Fibroblast of lung (primary cell): ENCODE measurements at regions not wholly inside any gene's neighbourhood (a gene's known extent, or its start where the extent isn't known, plus 50 kb on each side); places are given as distances from the start of the nearest gene placed in this dataset.
"Not testable (repeated sequence)": the region's sequence is repeated elsewhere in the genome, so short reads cannot be mapped to it uniquely, and the experiment has no call there.

Experiments
- DNase-seq, 2 donors: peaks; one replicate each; pipeline versions ENCODE4 v3.0.0 to v3.0.0-alpha.2; 2010; ENCODE audit warnings: low read depth in 2 of 2
- H2AFZ ChIP-seq: 2 replicates; pipeline ENCODE4 v1.5.1; 2012; ENCODE audit warnings: low read length, control low read depth, inconsistent platforms
- H3K27ac ChIP-seq: 2 replicates; pipeline ENCODE4 v1.5.1; 2011; ENCODE audit warnings: low read length, control low read depth; ENCODE audit not compliant: insufficient read depth
- H3K27me3 ChIP-seq: 2 replicates; pipeline ENCODE4 v1.5.1; 2011; ENCODE audit warnings: mild to moderate bottlenecking, low read length; ENCODE audit not compliant: control insufficient read depth, insufficient read depth
- H3K36me3 ChIP-seq: 2 replicates; pipeline ENCODE4 v1.5.1; 2011; ENCODE audit warnings: low read length; ENCODE audit not compliant: control insufficient read depth, insufficient read depth
- H3K4me1 ChIP-seq: 2 replicates; pipeline ENCODE4 v1.5.1; 2011; ENCODE audit warnings: low read length; ENCODE audit not compliant: control insufficient read depth, insufficient read depth; ENCODE audit errors: extremely low read depth
- H3K4me2 ChIP-seq: 2 replicates; pipeline ENCODE4 v1.5.1; 2011; ENCODE audit warnings: low read length, control low read depth; ENCODE audit not compliant: insufficient read depth; ENCODE audit errors: extremely low read depth
- H3K4me3 ChIP-seq, 4 experiments: fragments of 200-600 bp in 1 of 4; sonication (generic) in 1 of 4; replicated peaks in 1 of 4; 2 replicates each; pipeline ENCODE4 v1.5.1; 2011 to 2016; ENCODE audit warnings: low read length in 4 of 4, low read depth in 3 of 4, mild to moderate bottlenecking in 3 of 4, control low read depth in 2 of 4, inconsistent platforms in 1 of 4, mixed read lengths in 1 of 4; ENCODE audit not compliant: insufficient read depth in 1 of 4; ENCODE audit errors: control extremely low read depth in 1 of 4
- H3K79me2 ChIP-seq: 2 replicates; pipeline ENCODE4 v1.5.1; 2012; ENCODE audit warnings: mild to moderate bottlenecking, low read length, inconsistent platforms; ENCODE audit not compliant: control insufficient read depth, insufficient read depth
- H3K9ac ChIP-seq: 2 replicates; pipeline ENCODE4 v1.5.1; 2011; ENCODE audit warnings: mild to moderate bottlenecking, low read length, control low read depth; ENCODE audit not compliant: insufficient read depth
- H3K9me3 ChIP-seq: 2 replicates; pipeline ENCODE4 v1.5.1; 2012; ENCODE audit warnings: low read depth, low read length; ENCODE audit not compliant: control insufficient read depth, insufficient read depth
- H4K20me1 ChIP-seq: 2 replicates; pipeline ENCODE4 v1.5.1; 2011; ENCODE audit warnings: low read length; ENCODE audit not compliant: control insufficient read depth, insufficient read depth; ENCODE audit errors: extremely low read depth
- EZH2 ChIP-seq: IDR thresholded peaks from 2 replicates; pipeline ENCODE4 v1.5.1; 2012; ENCODE audit warnings: low read length, control low read depth, mild to moderate bottlenecking; ENCODE audit errors: missing control alignments
- TF ChIP-seq, protein P1 (sequence below), 2 donors: IDR thresholded peaks in 1 of 2; conservative IDR thresholded peaks in 1 of 2; 1 replicate in 1 of 2; 2 replicates in 1 of 2; pipeline ENCODE4 v1.5.1; 2011 to 2012; ENCODE audit warnings: low read length in 2 of 2, control low read depth in 1 of 2, inconsistent platforms in 1 of 2, low read depth in 1 of 2, mild to moderate bottlenecking in 1 of 2

DNA sequence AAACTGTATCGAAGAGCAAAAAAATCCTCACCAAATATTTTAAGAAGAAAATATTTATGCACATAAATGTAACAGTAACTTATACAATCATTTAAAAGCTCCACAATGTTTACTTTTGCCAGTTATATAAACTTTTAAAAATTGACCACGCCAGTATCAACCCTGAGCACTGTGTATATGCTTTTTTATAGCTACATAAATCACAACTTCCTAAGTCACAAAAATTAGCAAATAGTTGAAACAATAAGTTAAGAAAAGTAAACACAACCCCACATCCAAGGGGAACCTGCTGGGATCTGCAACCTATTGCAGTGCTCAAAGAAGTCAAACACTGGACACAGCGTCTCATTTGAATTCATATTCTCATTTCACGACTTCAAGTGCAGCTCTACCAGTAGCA is 89.8 kb upstream of the DST start:
- H3K79me2 ChIP-seq: peaks cover 69% of the 10 kb centered on the region
- H3K9ac ChIP-seq: no peak overlapping the region
- TF ChIP-seq EZH2: no peak
- TF ChIP-seq, protein P1, sequence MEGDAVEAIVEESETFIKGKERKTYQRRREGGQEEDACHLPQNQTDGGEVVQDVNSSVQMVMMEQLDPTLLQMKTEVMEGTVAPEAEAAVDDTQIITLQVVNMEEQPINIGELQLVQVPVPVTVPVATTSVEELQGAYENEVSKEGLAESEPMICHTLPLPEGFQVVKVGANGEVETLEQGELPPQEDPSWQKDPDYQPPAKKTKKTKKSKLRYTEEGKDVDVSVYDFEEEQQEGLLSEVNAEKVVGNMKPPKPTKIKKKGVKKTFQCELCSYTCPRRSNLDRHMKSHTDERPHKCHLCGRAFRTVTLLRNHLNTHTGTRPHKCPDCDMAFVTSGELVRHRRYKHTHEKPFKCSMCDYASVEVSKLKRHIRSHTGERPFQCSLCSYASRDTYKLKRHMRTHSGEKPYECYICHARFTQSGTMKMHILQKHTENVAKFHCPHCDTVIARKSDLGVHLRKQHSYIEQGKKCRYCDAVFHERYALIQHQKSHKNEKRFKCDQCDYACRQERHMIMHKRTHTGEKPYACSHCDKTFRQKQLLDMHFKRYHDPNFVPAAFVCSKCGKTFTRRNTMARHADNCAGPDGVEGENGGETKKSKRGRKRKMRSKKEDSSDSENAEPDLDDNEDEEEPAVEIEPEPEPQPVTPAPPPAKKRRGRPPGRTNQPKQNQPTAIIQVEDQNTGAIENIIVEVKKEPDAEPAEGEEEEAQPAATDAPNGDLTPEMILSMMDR (conservative IDR thresholded peaks at IDR 0.05 in 1 of 2, IDR thresholded peaks at IDR 0.05 in 1 of 2; ENCODE audit: low read depth in 1 of 2, low read length in 2 of 2): no peak
- H3K36me3 ChIP-seq: no peaks in the 10 kb centered on the region
- H3K4me2 ChIP-seq: no peak overlapping the region
- peak in 1 of 2 donors; percentile 38 for DNase-seq
- no peak overlapping the region for H3K27ac ChIP-seq
- H2AFZ ChIP-seq: no peak overlapping the region
- peak overlapping the region in 1 of 4 experiments; percentile 7 for H3K4me3 ChIP-seq
- no peaks in the 10 kb centered on the region for H3K9me3 ChIP-seq
- H3K4me1 ChIP-seq: peaks cover 19% of the 10 kb centered on the region
- no peaks in the 10 kb centered on the region for H4K20me1 ChIP-seq
- H3K27me3 ChIP-seq: no peaks in the 10 kb centered on the region

DNA sequence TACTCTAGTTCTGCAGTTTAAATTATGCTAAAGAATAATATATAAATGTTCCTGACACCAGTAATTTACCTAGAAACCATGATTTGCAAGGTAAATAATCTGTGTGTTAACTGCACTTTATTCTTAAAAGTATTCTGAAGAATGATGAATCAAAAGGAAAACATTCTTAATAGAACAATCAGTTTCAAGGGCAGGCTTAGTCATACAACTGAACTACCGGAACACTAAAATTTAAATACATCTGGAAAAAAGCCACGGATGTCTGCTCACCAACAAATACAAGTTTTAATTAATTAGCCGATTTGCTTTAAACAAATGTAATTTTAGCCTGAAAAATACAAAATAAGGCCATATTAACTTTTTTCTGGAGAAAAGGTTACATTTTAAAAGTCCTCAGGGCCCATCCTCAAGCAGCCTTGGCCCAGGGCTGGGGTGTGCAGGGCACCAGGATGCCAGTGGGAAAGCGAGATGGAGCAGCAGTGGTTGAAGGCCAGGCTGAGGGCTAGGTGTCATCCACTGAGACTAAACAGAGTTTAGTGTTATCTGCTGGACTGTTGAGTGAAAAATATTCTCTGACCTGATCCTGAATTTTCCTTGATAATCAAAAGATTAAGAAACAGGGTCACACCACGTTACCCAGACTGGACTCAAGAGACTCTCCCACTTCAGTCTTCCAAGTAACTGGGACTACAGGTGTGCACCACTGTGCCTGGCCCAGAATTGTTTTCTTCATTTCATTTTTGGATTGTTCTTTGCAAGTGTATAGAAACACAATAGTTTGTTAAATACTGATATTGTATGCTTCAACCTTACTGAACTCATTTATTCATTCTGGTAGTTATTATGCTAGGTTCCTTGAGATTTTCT is 88.2 kb upstream of the DST start:
- H3K27ac ChIP-seq: peak overlapping the region; percentile 49
- H3K9ac ChIP-seq: no peak overlapping the region
- TF ChIP-seq, protein P1 (conservative IDR thresholded peaks at IDR 0.05 in 1 of 2, IDR thresholded peaks at IDR 0.05 in 1 of 2; ENCODE audit: low read depth in 1 of 2, low read length in 2 of 2): no peak
- no peak for TF ChIP-seq EZH2
- H3K36me3 ChIP-seq: no peaks in the 10 kb centered on the region
- H3K27me3 ChIP-seq: no peaks in the 10 kb centered on the region
- peaks cover 72% of the 10 kb centered on the region for H3K79me2 ChIP-seq
- no peak overlapping the region for H3K4me3 ChIP-seq
- no peaks in the 10 kb centered on the region for H4K20me1 ChIP-seq
- peaks cover 19% of the 10 kb centered on the region for H3K4me1 ChIP-seq
- peak overlapping the region; percentile 58 for H3K4me2 ChIP-seq
- H3K9me3 ChIP-seq: no peaks in the 10 kb centered on the region
- peak; percentile 66 to 87 for DNase-seq
- H2AFZ ChIP-seq: no peak overlapping the region

DNA sequence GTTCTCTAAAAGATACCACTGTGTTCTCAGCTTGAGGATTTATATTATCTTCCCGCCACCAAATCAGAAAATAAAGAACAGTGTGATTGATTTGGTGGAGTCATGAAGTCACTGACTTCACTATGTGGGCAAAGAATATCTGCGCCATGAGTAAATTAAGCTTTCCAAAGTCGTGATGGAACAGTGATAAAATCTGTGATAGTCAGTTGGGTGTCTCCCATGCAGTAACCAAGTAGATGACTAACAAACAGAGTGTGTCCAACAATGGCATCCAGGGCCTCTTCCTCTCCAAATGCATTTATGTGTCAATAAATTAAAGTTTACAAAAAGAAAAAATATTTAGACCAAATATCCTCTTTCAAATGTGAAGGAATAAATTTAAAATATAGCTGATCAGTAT is 87.0 kb upstream of the DST start:
- Histone ChIP-seq H2AFZ (no peak overlapping the region), H4K20me1 (no peaks in the 10 kb centered on the region), H3K27ac (peak overlapping the region; percentile 7), H3K4me2 (no peak overlapping the region), H3K9ac (no peak overlapping the region), H3K27me3 (no peaks in the 10 kb centered on the region), H3K4me3 (no peak overlapping the region), H3K79me2 (peaks cover 72% of the 10 kb centered on the region), H3K4me1 (peaks cover 23% of the 10 kb centered on the region), H3K36me3 (no peaks in the 10 kb centered on the region), H3K9me3 (no peaks in the 10 kb centered on the region)
- no peak for TF ChIP-seq EZH2
- peak; percentile 57 to 90 for DNase-seq

DNA sequence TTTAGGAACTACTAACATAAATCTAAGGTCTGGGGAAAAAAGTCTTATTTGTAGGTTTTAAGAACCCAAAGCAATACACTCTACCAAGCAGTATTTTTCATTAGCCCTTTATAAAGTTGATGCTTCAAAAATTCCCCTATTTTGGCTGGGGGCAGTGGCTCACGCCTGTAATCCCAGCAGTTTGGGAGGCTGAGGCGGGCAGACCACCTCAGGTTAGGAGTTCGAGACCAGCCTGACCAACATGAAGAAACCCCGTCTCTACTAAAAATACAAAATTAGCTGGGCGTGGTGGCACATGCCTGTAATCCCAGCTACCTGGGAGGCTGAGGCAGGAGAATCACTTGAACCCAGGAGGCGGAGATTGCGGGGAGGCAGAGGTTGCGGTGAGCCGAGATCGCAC is 86.5 kb upstream of the DST start:
- not testable (repeated sequence) for H3K4me3 ChIP-seq, H4K20me1 ChIP-seq, H2AFZ ChIP-seq, H3K9ac ChIP-seq, H3K27me3 ChIP-seq, H3K4me2 ChIP-seq, DNase-seq, H3K36me3 ChIP-seq, H3K9me3 ChIP-seq
- Histone ChIP-seq H3K27ac (peak overlapping the region; percentile 34), H3K4me1 (peaks cover 27% of the 10 kb centered on the region), H3K79me2 (peaks cover 74% of the 10 kb centered on the region)
